ENCODE measurements at regions not wholly inside any gene's neighbourhood (a gene's known extent, or its start where the extent isn't known, plus 50 kb on each side); places are given as distances from the start of the nearest gene placed in this dataset.

DNA sequence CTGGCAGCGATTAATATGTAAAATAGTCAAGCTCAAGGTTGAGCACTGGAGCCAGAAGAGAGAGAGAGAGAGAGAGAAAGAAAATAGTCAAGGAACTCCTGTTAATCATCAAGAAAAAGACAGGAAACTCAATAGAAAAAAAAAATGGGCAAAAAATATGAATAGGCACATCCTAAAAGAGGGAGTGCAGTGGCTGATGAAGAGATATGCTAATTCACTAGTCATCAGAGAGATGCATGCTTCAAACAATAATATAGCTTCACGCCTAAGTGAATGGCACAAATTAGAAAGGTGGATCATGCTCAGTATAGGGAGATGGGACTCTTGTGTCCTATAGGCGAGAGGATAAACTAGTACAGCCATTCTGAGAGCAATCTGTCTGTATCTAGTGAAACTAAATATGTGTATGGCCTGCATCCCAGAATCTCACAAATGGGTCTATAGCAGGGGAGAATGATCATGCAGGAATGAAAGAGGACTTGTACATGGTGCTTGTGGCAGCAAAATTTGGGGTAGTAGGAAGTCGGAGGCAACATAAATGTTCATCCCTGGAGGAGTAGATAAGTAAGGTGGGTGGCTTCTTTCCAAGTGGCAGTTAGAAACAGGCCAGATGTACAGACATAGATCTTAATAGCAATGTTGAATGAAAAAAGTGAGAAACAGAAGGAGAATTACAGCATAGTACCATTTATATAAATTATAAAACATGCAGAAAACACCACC lies 176.8 kb downstream of the VEGFA start:
- no peak overlapping the region for H3K27ac ChIP-seq
- TF ChIP-seq, protein P1, sequence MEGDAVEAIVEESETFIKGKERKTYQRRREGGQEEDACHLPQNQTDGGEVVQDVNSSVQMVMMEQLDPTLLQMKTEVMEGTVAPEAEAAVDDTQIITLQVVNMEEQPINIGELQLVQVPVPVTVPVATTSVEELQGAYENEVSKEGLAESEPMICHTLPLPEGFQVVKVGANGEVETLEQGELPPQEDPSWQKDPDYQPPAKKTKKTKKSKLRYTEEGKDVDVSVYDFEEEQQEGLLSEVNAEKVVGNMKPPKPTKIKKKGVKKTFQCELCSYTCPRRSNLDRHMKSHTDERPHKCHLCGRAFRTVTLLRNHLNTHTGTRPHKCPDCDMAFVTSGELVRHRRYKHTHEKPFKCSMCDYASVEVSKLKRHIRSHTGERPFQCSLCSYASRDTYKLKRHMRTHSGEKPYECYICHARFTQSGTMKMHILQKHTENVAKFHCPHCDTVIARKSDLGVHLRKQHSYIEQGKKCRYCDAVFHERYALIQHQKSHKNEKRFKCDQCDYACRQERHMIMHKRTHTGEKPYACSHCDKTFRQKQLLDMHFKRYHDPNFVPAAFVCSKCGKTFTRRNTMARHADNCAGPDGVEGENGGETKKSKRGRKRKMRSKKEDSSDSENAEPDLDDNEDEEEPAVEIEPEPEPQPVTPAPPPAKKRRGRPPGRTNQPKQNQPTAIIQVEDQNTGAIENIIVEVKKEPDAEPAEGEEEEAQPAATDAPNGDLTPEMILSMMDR (conservative IDR thresholded peaks at IDR 0.05): no peak

DNA sequence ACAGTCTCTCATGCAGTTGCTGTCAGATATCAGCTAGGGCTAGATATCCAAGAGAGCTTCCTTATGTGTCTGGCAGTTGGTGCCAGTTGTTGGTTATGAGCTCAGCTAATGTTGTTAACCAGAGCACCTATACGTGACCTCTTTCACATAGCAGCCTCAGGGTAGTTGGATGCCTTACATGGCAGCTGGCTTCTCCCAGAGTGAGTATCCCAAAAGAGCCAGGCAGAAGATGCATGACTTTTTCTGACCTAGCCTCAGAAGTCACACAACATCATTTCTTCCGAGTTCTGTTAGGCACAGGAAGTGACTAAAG lies 175.7 kb downstream of the VEGFA start:
- no peak overlapping the region for H3K27ac ChIP-seq
- TF ChIP-seq, protein P1 (conservative IDR thresholded peaks at IDR 0.05): no peak

DNA sequence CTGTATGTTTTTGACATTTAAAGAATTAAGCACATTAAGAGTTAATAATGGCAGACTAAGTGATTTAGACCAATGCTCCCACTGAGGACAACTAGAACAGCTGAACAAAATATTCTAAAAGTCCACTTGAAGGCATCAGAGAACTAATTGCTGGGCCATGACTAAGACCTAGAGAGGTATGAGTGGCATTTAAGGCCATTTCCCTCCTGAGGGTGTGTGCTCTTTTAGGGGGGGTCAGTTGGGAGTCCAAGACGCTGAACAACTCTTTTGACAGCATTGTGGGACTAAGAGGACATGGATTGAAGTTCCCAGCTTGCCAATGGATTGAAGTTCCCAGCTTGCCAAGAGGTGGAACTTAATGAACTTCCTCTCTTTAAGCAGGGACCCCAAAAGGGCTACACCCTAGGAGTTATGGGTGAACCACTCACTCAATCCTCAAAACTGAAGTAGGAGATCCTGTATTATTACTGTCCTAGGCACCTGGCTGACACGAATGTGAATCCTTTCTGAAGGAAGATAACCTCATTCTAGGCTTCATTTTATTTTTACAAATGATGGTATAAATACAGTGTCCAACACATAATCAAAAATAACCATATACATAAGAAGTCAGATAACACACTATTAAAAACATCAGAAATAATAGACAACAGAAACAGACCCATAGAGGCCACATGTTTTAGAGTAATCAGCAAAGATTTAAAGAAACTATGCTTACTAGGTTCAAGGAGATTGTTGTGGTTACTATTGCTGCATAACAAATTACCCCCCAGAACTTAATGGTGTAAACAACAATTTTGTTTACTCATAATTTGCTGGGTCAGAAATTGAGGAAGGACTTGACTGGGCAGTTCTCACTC lies 175.1 kb downstream of the VEGFA start:
- TF ChIP-seq, protein P1 (conservative IDR thresholded peaks at IDR 0.05): no peak
- no peak overlapping the region for H3K27ac ChIP-seq

DNA sequence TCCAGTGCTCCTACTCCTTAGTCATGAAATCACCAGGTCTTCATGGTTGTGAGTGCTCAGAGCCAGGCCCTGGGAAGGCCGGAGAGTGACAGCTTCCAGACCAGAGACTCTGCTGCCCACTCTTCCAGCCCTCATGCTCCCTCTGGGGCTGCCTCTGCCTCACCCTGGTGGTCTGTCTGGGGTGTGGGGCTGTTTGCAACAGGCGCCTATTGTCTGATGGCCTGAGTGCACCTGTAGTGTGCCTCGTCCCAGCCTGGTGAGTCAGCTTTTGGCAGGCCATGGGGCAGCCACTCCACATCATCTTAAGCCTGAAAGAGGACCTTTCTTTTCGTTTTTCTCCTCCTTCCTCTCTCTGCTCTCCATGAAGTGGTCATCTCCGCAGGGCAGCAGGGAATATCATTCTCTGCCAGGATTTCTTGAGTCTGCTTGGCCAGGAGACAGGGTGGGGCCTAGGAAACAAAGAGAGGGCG lies 173.8 kb downstream of the VEGFA start:
- TF ChIP-seq, protein P1 (conservative IDR thresholded peaks at IDR 0.05): no peak
- no peak overlapping the region for H3K27ac ChIP-seq

DNA sequence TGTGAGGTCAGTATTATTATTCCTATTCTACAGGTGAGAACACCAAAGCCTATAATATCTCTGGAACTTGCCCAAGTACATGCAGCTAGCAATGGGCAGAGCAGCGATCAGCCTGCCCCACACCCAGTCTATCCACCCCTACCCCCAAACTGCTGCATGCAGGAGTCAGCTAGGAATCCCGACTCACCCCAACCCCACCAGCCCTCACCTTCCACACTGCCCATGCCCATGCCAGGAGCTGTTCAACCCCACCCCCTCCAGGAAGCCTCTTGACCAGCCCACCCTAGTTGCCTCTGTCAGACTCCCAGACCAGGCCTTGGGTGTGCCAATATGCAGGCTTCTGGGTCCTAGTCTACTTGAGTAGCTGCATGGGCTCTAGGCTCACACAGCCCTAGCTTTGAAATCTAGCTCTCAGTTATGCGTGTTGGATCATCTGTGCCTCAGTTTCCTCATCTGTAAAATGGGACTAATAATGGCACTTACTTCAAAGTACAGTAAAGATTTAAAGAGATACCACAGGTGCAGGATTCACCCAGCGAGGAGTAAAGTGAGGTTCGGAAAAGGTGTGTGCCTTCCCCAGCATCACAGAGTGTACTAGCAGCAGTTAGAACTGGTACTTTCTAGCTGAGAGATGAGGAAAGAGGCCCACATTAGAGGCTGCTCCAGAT lies 173.2 kb downstream of the VEGFA start:
- no peak overlapping the region for H3K27ac ChIP-seq
- TF ChIP-seq, protein P1 (conservative IDR thresholded peaks at IDR 0.05): no peak

DNA sequence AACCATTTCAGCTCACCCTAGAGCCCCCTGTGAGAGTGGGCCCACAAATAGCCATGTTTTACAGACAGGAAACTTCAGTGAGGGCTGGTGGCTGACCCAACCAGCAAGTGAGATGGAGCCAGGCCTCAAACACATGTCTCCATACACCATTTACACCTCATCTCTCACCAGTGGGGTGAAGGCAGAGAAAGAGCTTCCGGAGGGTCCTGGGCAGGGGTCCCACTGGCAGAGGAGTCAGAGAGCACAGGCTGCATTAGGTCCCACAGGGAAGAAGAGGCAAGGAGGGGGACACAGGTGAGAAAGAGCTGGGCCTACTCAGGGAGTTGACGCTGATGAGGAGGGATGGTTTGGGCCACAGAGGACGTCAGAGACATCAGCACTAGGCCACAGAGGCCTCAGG lies 172.6 kb downstream of the VEGFA start:
- H3K27ac ChIP-seq: no peak overlapping the region
- TF ChIP-seq, protein P1 (conservative IDR thresholded peaks at IDR 0.05): no peak

DNA sequence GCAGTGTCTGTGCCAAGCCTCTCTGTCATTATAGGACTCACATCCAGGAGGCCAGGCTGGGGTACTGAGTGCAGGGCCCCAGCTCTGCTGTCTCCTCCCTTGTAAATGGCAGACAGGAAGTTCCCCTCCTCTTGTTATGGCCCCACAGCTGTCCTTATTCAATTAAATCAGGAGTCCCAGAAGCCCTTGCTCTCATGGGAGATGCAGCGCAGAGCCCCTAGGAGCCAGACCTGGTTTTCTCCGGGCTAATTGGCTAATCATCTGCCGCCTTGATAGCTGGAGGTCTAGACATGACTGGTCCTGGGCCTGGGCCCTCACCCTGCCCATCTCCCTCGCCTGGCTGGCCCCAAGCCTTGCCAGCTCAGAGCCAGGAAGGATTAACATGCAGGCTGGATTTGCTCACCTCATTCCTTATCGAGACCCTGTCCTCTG lies 172.0 kb downstream of the VEGFA start:
- TF ChIP-seq, protein P1 (conservative IDR thresholded peaks at IDR 0.05): no peak

More for the DNA sequence above, 172.0 kb downstream of the VEGFA start:
- H3K27ac ChIP-seq: no peak overlapping the region

All from VCaP (cell line).